ENCODE measurements at regions not wholly inside any gene's neighbourhood (a gene's known extent, or its start where the extent isn't known, plus 50 kb on each side); places are given as distances from the start of the nearest gene placed in this dataset.

DNA sequence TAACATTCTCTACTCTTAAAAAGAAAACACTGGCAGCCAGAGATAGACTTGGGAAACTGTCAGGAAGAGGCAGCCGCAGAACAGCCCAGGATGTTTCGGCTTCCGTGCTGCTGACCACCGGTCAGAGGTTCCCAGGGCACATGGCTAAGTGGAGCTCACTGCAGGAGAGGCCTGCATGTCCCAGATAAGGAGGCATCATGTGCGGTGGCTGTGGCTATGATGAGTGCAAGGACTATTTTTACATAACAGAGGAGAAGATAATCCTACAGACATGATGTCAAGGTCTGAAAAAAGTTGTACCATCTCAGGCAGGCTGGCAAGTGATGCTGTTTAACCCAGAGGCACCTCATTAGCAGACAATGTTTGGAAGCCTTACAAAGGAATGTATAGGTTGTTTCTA, 252.3 kb downstream of the CYRIA start:
- TF ChIP-seq, protein P1, sequence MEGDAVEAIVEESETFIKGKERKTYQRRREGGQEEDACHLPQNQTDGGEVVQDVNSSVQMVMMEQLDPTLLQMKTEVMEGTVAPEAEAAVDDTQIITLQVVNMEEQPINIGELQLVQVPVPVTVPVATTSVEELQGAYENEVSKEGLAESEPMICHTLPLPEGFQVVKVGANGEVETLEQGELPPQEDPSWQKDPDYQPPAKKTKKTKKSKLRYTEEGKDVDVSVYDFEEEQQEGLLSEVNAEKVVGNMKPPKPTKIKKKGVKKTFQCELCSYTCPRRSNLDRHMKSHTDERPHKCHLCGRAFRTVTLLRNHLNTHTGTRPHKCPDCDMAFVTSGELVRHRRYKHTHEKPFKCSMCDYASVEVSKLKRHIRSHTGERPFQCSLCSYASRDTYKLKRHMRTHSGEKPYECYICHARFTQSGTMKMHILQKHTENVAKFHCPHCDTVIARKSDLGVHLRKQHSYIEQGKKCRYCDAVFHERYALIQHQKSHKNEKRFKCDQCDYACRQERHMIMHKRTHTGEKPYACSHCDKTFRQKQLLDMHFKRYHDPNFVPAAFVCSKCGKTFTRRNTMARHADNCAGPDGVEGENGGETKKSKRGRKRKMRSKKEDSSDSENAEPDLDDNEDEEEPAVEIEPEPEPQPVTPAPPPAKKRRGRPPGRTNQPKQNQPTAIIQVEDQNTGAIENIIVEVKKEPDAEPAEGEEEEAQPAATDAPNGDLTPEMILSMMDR (IDR thresholded peaks at IDR 0.05; ENCODE audit: low read depth, low read length, missing control alignments) = no peak
- no peak for DNase-seq (ENCODE audit: low read depth)
- no peak overlapping the region for H3K4me3 ChIP-seq (ENCODE audit: low read depth, low read length)

DNA sequence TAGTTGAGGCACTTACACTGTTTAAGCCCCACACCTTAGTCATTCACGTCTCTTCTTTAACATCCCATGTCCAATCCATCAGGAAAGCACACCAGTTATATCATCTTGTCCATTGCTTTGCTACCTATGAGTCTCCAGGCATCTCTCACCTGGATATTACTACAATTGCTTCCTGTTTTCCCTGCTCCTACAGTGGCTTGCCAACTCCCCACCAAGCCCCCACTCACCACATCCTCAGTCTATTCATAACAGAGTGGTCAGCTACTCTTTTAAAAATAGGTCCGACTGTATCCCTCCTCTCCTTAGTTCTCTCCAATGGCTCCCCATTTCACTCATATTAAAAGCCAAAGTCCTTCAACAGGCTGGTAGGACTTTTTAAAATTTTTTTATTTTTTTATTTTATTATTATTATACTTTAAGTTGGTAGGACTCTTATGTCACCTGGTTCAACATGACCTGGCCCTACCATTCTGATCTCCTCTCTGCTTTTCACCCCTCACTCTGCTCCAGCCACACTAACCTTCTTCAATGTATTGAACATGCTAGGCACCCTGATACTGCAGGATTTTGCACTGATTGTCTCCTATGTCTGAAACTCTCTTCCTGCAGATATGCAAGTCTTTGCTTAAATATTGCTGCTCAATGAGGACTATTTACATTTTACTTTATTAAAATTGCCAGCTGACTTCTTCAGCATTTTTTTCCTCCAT, 253.2 kb downstream of the CYRIA start:
- no peak overlapping the region for H3K4me3 ChIP-seq (ENCODE audit: low read depth, low read length)
- no peak for DNase-seq (ENCODE audit: low read depth)
- TF ChIP-seq, protein P1 (IDR thresholded peaks at IDR 0.05; ENCODE audit: low read depth, low read length, missing control alignments) = no peak

DNA sequence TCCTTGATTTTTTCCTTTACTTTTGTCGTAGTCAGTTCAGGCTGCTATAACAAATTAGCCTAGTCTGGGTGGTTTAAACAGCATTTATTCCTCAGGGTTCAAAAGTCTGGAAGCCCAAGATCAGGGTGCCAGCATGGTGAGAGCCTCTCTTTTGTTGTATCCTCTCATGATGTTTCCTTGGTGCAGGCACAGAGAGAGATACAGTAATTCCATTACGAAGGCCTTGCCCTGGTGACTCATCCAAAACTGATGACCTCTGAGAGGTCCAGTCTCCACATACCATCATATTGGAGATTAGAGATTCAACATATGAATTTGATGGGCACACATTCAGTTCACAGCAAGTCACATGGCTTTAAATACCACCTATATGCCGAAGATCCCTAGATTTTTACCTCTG, 253.8 kb downstream of the CYRIA start:
- TF ChIP-seq, protein P1 (IDR thresholded peaks at IDR 0.05; ENCODE audit: low read depth, low read length, missing control alignments) = no peak
- DNase-seq (ENCODE audit: low read depth) = no peak
- H3K4me3 ChIP-seq (ENCODE audit: low read depth, low read length) = no peak overlapping the region

DNA sequence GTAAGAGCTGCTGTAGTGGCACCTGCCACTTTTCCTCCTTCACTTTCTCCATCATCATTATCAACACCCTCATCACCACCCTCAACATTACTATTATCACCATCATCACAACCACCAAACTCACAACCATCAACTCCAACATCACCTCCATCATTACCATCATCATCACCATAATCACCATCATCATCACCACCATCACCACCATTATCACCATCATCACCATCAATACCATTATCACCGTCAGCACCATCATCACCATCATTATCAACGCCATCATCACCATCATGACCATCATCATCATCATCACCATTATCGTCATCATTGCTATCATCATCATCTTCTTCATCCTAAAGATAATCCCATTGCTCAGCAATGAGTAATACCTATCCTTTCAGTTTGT, 255.8 kb downstream of the CYRIA start:
- TF ChIP-seq, protein P1 (IDR thresholded peaks at IDR 0.05; ENCODE audit: low read depth, low read length, missing control alignments) = no peak
- DNase-seq (ENCODE audit: low read depth) = no peak
- no peak overlapping the region for H3K4me3 ChIP-seq (ENCODE audit: low read depth, low read length)

DNA sequence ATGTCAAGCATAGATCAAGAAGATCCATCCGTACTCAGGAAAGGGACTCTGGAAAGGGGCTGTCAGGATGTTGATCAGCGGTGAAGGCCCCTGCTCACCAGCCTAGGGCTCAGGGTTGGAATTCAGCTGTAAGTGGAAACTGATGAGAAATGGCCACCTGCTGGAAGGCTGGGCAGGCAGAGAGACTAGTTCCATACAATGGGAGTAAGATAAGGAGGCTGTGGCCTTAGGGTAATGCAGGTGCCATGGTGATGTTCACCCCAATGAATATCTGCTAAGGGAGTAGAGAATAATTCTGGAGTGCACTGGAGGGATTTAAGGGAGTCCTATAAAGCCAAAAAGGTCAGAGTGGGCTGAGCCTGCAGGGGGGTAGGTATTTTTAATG, 256.6 kb downstream of the CYRIA start:
- DNase-seq (ENCODE audit: low read depth) = no peak
- TF ChIP-seq, protein P1 (IDR thresholded peaks at IDR 0.05; ENCODE audit: low read depth, low read length, missing control alignments) = no peak
- no peak overlapping the region for H3K4me3 ChIP-seq (ENCODE audit: low read depth, low read length)

DNA sequence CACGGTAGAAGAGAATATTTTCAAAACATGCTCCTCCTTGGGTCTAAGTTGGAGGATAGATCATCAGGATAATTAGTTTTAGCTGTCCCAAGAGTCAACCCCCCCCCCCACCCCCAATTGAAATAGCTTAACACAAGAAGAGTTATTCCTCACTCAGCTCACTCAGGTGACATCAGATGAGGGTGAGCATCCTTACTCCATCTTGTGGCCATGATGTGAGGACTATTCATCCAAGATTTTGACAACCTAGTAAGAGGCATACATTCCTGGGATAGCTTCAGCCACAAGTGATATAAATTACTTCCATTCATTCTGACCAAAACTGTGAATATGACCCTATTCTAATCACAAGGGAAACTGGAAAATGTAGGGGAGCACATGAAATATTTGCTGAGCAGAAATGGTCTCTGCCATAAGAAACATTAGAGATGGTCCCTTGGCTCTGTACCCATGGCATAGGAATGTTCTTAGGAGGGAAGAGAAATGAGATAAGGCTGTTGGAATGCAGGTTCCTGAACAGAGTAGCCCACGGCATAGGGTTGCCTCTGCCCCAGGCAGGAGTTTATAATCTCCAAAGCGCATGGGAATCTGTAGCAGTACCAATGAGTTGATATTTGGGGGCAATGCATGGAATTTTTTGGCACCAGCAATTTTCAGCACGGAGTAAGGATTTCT, 257.2 kb downstream of the CYRIA start:
- no peak for DNase-seq (ENCODE audit: low read depth)
- H3K4me3 ChIP-seq (ENCODE audit: low read depth, low read length) = no peak overlapping the region
- TF ChIP-seq, protein P1 (IDR thresholded peaks at IDR 0.05; ENCODE audit: low read depth, low read length, missing control alignments) = no peak

DNA sequence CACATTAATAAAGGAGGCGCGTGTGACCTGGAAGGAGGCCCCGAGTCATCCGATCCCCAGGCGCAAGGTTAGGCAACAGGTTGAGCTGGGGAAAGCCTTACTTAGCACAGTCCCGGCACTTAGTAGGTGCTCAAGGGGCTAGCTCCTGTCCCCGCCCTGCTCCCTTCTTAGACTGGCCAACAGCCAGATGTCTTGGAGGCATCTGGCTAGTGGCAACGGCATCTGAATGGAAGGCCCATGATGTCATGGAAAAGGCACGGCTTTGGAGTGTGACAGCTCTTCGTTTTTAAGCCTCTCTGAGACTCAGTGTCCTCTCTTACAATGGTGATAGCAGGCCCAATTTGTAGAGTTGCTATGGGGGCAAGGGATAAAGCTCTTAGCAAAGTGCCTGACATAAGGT, 258.3 kb downstream of the CYRIA start:
- DNase-seq (ENCODE audit: low read depth) = no peak
- TF ChIP-seq, protein P1 (IDR thresholded peaks at IDR 0.05; ENCODE audit: low read depth, low read length, missing control alignments) = no peak
- no peak overlapping the region for H3K4me3 ChIP-seq (ENCODE audit: low read depth, low read length)

Measured in GM12864 (cell line).